GM19351 (cell line): ENCODE measurements at regions not wholly inside any gene's neighbourhood (a gene's known extent, or its start where the extent isn't known, plus 50 kb on each side); places are given as distances from the start of the nearest gene placed in this dataset.
"Not testable (repeated sequence)": the region's sequence is repeated elsewhere in the genome, so short reads cannot be mapped to it uniquely, and the experiment has no call there.

Source experiments
- ATAC-seq: cut with Tn5 transposase; IDR thresholded peaks from one replicate; pipeline ENCODE4 v1.9.1; 2021; ENCODE audit warnings: mild to moderate bottlenecking, moderate library complexity; ENCODE audit not compliant: unreplicated experiment

GRCh38 chr5:75002271-75002670 lies 50.1 kb downstream of the GCNT4 start:
- ATAC-seq = no peak

- ATAC-seq = no peak
These were observed 56.4 kb downstream of the GCNT4 start for GRCh38 chr5:74995926-74996325.

- no peak for ATAC-seq
These were observed 57.5 kb downstream of the GCNT4 start for GRCh38 chr5:74994826-74995225.

- ATAC-seq = no peak
These were observed 58.6 kb downstream of the GCNT4 start for GRCh38 chr5:74993743-74994142.

DNA sequence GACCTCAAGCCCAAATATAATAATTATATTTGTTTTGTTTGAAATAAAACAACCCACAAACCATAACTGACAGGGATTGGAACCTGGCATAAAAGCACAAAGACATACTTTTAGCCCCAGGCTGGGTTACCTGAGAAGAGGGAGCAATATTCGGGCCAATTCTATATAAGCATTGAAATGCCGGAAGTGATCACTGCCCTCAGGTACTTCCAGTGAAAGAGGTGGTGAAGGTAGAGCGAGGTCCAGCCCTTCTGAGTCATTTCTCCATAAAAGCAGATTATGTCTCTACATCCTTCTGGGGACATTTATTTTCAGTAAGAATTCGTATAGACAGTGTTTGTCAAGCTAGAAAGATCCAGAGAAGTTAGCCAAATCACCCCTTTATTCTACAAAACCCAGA lies 59.6 kb downstream of the GCNT4 start:
- no peak for ATAC-seq

DNA sequence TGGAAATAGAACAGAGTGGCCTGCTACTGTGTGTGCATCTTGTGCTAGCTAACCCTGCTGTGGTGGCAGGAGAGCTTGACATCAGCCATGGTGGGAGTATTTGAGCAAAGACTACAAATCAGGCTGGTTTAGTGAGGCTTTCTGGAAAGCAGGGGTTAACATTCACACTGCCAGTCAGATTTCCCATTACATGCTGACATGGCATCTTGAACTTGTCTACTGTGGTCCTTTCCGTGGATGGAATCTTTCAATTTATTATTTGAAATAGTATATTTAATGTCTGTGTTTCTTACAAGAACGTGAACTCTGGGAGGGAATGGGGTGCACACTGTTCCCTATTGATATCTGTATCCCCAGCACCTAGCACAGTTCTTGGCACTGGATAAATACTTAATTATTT lies 60.8 kb downstream of the GCNT4 start:
- ATAC-seq = no peak

DNA sequence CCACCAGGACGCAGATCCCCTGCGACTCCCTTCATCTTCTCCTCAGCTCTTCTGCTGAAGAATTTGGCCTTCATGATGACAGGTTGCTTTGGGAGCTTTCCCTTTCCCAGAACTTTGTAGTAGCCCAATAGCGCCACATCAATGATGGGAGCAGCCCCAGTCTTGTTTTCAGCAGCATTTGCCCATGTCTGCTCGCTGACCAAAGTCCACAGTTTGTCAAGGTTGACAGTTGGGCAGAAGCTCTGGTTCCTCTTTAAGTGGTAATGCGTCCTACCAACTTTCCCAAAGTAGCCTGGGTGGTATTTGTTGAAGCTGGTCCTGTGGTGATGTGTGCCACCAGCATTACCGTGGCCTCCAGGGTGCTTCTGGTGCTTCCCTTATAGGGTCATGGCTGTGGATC lies 62.2 kb downstream of the GCNT4 start:
- ATAC-seq = no peak

DNA sequence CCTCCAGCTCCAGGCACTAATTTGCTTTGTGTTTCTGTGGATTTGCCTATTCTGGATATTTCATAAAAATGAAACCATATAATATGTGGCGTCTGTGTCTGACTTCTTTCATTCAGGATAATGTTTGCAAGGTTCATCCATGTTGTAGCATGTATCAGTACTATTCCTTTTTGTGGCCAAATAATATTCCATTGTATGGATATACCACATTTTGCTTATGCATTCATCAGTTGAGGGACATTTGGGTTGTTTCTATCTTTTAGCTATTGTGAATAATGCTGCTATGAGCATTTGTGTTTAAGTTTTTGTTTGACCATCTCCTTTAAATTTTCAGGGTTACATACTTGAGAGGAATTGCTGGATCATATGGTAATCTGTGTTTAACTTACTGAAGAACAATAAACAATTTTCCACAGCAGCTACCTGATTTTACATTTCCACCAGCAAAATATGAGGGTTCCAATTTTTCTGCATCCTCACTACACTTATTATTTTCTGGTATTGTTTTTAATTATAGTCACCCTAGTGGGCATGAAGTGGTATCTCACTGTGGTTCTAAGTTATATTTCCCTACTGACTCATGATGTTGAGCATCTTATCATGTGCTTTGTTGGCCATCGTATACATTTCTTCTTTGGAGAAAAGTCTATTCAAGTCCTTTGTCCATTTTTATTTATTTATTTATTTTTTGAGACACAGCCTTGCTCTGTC lies 63.9 kb downstream of the GCNT4 start:
- no peak for ATAC-seq

GRCh38 chr5:74978345-74978744 lies 74.0 kb downstream of the GCNT4 start:
- ATAC-seq = no peak

DNA sequence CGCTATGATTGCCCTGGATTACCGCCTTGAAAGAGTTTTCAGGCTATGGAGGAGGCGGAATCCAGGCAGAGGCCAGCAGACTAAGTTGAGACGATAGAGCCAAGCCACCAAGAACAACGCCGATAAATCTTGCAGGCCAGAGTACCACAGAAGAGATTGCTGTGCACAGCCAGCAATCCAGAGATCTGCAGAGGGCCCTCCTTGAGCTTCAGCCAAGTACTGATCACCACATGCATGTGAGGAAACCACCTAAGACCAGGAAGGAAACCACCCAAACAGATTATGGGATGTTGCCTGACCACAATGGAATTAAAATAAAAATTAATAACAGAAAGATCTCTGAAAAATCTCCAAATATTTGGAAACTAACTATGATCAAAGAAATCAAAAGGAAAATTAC lies 74.9 kb downstream of the GCNT4 start:
- ATAC-seq = no peak

DNA sequence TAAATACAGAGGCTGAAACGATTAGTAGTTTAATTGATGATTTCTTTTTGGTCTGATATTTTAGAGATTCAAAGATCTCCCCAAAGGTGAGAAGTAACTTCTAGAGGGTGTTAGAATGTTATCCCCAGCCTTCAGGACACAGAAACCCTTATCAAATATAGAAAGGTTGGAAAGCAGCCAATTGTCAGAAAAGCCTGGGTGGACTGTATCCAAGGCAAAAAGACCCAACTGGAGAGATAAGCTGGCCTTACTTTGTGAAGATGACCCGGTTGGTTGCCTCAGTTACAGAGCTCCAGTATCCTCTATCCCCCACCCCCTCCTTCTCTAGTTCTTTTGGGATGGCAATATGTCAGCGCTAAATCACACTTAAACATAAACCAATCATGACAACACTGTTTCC lies 75.7 kb downstream of the GCNT4 start:
- no peak for ATAC-seq

GRCh38 chr5:74975582-74975981 lies 76.8 kb downstream of the GCNT4 start:
- no peak for ATAC-seq

DNA sequence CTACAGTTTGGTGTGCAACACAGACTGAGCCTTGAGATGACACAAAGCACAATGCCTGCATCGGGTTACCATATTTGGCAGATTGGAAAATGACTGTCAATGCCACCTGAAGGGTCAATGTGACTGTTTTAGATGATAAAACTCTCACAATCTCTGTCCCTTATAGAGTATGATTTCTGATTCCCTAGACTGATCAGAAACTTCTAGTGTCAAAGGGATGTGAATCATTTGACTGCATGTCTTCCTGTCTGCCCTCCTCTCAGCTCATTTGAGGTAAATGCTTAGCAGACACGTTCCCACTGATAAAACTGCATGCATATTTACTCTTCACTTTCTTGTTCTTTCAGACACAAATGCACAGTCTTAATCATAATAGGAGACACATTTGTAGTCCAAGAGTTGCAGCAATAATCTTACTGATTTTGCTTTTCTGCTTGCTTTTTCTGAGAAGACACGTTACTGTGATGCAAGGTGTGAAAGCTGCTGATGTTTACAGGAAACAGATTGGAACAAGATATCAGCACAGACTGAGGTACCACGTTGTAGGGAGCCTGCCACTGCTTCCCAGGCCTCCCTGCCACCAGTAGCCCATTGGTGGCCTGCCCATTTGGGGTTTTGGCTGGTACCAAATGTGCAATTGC lies 77.8 kb downstream of the GCNT4 start:
- no peak for ATAC-seq

DNA sequence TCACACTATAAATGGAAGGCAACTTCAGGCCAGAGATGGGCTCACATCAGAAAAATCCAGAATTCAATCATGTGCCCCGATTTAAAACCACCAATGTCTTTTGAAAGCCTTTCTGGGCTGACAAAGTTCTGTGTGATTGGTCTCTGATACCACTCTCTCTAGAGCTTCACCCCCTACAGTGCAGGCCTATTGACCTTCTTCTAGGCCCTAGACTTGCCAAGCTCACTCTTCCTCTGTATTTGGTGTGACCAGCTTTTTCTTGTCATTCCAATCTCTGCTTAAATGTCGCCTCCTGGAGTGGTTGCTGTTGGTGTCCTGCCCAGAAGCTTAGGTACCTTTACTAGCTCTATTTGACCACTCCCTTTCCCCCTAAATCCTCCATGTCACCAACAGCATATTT lies 78.7 kb downstream of the GCNT4 start:
- ATAC-seq = no peak

DNA sequence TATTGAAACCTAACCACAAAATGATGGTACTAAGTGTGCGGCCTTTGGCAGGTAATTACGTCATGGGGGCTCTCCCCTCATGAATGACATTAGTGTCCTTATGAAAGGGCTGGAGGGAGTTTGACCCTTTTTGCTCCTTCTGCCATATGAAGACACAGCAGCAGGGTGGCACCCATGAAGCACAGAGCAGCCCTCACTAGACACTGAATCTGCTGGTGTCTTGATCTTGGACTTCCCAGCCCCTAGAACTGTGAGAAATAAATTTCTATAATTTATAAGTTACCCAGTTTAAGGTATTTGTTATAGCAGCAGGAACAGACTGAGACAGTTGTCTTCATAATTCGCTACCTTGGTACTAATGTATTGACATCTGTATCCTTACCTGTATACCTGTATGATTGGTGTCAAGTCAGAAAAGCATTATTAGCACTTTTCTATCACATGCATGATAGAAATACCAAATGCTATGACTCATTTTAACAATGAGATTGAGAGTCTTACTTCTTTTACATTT lies 80.4 kb downstream of the GCNT4 start:
- ATAC-seq = no peak

- not testable (repeated sequence) for ATAC-seq
These were observed 81.5 kb downstream of the GCNT4 start for GRCh38 chr5:74970891-74971290.

GRCh38 chr5:74969726-74970125 lies 82.6 kb downstream of the GCNT4 start:
- ATAC-seq = no peak

DNA sequence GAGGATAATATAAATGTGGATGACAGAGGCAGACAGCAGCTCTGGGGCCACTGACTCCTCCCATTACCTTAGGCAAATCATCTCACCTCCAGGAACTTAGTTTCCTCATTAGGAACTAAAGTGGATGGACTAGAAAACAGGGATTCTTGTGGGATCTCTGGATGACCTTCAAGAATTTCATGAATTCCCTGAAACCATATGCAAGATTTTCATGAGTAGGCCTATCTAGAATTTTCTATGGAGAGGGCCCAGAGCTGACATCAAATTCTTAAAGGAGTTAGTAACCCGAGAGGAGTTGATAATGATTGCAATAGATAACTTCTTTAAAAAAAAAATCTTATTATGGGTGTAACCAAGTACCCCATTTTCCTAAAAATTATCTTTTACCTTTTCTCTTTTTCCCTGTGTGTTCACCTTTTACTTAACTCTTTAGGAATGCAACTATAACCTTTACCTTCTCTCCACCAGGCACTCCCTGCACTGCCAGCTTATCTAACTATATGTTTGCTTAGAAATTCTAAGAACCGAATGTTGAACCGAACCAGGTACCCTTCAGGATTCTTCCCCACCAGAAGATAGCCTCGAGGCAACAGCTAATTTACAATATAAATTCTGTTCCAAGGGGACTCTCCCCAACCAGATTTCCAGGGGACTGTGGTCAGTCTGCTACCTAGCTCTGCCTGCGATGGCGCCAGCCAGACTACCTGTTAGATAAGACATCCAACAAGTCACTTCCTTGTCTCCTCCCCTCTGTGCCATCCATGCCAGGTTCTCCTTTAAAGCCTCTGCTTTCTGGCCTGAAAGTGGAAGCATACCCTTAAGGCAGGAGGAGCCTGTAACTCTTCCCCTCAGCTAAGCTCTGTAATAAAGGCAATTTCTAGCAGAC lies 86.0 kb downstream of the GCNT4 start:
- no peak for ATAC-seq

DNA sequence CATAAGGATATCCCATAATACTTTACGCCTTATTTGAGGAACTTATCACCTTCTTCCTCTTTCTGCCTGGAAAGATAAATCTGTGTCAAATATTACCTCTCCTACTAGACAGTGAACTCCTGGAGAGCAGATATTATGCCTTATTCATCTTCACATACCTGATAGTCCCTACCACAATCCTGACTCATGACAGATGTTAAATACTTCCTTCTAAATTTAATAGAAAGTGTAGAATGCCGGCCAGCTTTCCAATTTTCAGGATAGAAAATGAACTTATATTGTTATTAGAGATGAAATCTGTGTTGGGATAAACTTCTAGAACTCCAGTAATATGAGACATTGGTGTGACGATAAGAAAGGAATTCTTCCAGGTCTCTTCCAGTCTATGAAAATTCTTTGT lies 89.0 kb downstream of the GCNT4 start:
- ATAC-seq = no peak

GRCh38 chr5:74957906-74958305 lies 91.7 kb upstream of the FAM169A start:
- ATAC-seq = no peak

DNA sequence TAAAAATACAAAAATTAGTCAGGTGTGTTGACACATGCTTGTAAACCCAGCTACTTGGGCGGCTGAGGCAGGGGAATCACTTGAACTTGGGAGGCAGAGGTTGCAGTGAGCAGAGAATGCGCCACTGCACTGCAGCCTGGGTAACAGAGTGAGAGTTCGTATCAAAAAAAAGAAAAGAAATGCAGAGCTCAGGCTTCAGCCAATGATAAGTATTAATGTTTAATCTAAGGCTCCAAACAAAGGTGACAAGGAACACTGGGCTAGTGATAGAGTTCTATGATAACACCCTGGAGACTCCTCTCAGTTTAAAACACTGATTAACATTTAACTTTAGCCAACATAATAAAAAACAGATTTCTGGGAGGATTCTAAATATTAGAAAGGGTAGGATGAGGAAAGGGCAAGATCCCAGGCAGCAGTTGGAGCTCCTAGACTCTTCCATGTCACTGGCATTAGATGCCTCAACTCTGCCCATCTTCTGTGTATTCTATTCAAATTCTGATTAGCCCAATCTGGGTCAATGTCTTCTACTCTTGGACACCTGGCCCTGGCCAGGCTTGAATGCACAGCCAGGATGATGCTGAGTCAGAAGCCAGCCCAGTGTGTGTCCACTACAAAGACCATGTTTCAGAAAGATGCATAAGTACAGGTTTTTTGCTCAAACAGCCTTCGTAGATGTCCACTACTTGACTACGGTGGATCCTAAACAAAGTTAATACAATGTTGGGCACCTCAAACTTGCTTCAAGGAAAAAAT lies 91.0 kb upstream of the FAM169A start:
- no peak for ATAC-seq
